GM12873 (cell line): ENCODE measurements at regions not wholly inside any gene's neighbourhood (a gene's known extent, or its start where the extent isn't known, plus 50 kb on each side); places are given as distances from the start of the nearest gene placed in this dataset.
A peak's percentile ranks its signal among the peaks of the same experiment; 100 is the strongest.

Experiments used
- TF ChIP-seq, protein P1 (sequence below): IDR thresholded peaks from 2 replicates; pipeline ENCODE4 v1.5.1; 2012; ENCODE audit warnings: low read depth, mild to moderate bottlenecking, moderate library complexity, low read length, control low read depth; ENCODE audit not compliant: insufficient read depth; ENCODE audit errors: missing control alignments

DNA sequence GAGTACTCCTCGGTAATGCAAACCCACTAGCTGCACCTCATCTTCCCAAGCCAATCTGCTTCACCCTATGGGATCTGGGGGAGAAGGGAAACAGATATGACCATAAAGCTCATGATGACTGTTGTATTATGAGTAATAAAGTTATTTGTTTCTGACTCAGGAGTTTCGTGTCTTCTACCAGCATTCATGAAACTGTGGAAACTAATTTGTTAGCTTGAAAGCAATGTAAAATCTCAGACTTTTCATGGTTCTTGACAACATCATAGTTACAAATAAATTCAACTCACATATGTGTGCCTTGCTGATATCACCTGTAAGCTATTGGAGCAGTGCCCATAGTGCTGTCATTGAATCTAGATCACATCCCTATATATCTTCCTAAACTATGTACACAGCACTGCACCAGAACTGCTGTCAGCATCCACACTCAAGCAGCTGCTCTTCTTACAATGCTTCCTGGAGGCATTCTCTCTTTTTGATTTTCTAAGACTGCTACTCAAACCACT is 135.6 kb upstream of the KYNU start:
- TF ChIP-seq, protein P1, sequence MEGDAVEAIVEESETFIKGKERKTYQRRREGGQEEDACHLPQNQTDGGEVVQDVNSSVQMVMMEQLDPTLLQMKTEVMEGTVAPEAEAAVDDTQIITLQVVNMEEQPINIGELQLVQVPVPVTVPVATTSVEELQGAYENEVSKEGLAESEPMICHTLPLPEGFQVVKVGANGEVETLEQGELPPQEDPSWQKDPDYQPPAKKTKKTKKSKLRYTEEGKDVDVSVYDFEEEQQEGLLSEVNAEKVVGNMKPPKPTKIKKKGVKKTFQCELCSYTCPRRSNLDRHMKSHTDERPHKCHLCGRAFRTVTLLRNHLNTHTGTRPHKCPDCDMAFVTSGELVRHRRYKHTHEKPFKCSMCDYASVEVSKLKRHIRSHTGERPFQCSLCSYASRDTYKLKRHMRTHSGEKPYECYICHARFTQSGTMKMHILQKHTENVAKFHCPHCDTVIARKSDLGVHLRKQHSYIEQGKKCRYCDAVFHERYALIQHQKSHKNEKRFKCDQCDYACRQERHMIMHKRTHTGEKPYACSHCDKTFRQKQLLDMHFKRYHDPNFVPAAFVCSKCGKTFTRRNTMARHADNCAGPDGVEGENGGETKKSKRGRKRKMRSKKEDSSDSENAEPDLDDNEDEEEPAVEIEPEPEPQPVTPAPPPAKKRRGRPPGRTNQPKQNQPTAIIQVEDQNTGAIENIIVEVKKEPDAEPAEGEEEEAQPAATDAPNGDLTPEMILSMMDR: no peak

DNA sequence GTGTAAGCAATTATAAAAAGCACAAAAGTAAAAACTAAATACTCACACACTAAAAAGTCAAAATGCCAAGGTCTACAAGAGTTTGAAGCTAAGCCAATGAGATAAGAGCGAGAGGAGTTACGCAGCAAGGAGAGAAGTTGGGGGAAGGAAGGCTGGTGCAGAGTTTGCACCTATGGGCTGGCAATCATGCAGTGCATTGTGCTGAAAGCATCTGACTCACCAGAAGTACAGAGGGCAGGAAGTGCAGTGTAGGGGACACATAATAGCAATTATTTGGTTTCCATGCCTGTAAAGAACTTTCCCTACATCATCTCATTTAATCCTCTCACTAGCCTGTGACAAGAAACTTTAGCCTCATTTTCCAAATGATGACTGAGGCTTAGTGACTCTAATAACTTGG is 142.7 kb upstream of the KYNU start:
- TF ChIP-seq, protein P1: no peak

DNA sequence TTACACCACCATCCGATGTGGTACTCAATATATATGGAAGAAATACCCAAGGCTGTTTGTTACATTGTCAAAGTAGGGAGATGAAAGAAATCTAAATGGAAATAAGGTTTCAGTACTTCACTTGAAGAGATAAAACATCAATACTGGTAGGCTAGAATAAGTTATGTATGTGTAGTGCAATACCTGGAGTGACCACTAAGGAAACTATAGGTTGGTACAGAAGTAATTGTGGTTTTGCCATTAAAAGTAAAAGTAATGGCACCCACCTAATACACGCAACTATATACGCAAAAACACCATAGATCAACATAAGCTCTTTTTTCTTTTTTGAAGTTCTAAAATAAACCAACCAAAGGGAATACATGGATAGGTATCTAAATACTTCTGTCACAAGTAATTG is 143.2 kb upstream of the KYNU start:
- TF ChIP-seq, protein P1: peak; percentile 31

DNA sequence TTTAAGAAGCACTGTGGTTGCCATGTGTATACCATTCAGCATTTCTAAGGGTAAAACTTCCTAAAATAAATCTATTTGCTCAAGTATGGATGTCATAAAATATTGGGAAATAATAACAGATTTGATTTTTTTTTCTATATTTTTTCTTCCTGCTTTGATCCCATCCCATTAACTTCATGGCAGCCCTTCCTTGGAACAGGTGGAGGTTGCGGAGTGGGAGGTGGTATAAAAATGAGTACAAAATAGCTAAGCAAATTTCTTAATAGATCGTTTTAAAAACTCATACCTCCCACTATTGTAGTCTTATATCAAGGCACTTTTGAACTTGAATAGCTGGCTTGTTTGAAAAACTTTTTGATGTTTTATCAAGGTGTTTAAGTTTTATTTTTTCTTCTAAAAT is 152.1 kb upstream of the KYNU start:
- TF ChIP-seq, protein P1: no peak

DNA sequence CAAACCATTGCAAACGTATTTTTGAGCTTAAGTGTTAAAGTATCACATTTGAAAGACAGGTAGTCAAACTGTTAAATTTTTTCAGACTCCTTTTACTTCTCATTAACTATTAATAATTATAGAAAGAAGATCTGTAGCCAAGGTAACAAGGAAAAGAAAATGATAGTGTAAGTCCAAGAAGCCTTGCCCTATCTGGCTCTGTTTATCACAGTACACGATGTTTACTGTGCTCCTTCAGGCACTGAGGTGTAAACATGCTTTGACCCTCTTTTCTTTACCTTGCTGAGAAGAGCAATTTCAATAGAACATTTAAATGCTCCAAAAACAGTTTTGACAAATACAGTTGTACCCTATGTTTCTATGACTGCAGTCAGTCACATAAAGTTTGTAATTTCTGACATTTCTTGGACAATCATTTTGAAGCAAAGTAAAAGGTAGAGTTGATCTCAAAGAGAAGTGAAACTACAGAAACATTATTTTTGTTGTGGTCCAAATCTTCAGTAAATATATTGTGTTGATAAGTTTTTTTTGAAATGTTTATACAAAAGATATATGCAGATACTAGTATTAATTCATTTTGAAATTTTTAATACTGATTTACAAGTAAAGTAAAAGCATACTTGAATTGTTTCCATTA is 152.6 kb upstream of the KYNU start:
- TF ChIP-seq, protein P1: no peak

DNA sequence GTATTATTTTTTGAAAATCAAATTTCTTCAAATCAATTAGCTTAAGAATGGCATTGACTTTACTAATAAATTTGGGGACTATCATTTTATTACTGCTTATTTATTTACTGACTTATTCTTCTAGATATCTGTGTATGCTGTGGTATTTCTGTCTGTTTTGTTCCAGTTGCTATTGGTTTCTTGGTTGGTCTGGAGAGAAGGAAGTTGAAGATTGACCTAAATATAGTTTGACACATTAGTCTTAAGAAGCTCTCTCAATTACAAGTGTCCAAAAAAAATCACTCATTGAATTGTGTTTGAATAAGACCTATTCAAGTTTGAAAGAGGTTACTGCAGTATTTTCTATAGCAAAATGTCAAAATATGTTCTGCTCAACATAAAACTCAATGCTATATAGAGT is 153.3 kb upstream of the KYNU start:
- TF ChIP-seq, protein P1: no peak

DNA sequence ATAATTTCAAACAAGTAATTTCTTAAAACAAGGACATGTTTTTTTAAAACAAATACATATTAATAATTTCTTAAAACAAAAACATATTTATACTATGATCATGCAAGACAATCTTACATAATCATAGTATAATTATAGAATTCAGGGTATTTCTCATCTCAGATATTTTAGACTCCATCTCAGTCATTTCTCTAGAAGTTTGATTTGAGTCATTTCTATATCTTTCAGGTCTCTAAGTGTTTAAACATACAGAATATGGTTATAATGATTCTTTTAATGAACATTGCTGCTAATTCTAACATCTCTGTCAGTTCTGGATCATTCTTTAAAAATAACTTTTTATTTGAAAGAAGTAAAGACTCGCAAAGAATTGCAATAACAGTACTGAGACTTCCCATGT is 154.2 kb upstream of the KYNU start:
- TF ChIP-seq, protein P1: no peak

DNA sequence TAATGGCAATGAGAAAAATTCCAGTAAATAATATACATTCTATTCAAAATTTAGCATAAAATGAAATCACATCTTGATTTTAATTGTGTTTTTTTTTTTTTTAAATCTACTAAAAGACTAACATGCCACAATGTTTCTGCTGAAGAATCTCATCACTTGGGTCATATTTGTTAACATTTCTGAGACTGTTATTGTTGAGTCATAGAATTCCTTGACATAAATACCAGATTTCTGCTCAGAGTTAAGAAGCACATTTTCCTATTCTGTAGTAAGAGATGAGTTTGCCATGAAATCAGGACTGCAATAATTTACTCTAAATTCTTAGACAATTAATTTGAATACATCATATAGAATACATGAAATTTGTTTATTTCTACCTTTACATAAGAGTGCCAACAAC is 154.9 kb upstream of the KYNU start:
- TF ChIP-seq, protein P1: no peak
